ENCODE measurements at regions not wholly inside any gene's neighbourhood (a gene's known extent, or its start where the extent isn't known, plus 50 kb on each side); places are given as distances from the start of the nearest gene placed in this dataset.

- DNase-seq (ENCODE audit: insufficient read length, low spot score) = peak; percentile 75
- FAIRE-seq = peak; percentile 48
- TF ChIP-seq POLR2A (IDR thresholded peaks at IDR 0.05; ENCODE audit: low read depth, low read length) = no peak
Measured at GRCh38 chr3:194738254-194739093, 52.8 kb downstream of the FAM43A start.

GRCh38 chr3:194739498-194740284 is 54.0 kb downstream of the FAM43A start:
- FAIRE-seq = peak; percentile 23
- peak; percentile 46 for DNase-seq (ENCODE audit: insufficient read length, low spot score)
- TF ChIP-seq POLR2A (IDR thresholded peaks at IDR 0.05; ENCODE audit: low read depth, low read length) = no peak

- peak; percentile 94 for DNase-seq (ENCODE audit: insufficient read length, low spot score)
- TF ChIP-seq POLR2A (IDR thresholded peaks at IDR 0.05; ENCODE audit: low read depth, low read length) = no peak
- peak; percentile 78 for FAIRE-seq
Measured at GRCh38 chr3:194740859-194741491, 55.3 kb downstream of the FAM43A start.

GRCh38 chr3:194741916-194742315 is 56.2 kb downstream of the FAM43A start:
- DNase-seq (ENCODE audit: insufficient read length, low spot score) (no peak), FAIRE-seq (no peak)
- no peak for TF ChIP-seq POLR2A (IDR thresholded peaks at IDR 0.05; ENCODE audit: low read depth, low read length)

GRCh38 chr3:194744826-194745225 is 59.1 kb downstream of the FAM43A start:
- FAIRE-seq = no peak
- TF ChIP-seq POLR2A (IDR thresholded peaks at IDR 0.05; ENCODE audit: low read depth, low read length) = no peak
- no peak for DNase-seq (ENCODE audit: insufficient read length, low spot score)

- FAIRE-seq = no peak
- DNase-seq (ENCODE audit: insufficient read length, low spot score) = no peak
- TF ChIP-seq POLR2A (IDR thresholded peaks at IDR 0.05; ENCODE audit: low read depth, low read length) = no peak
Measured at GRCh38 chr3:194745422-194746184, 59.9 kb downstream of the FAM43A start.

GRCh38 chr3:194748225-194748624 is 62.5 kb downstream of the FAM43A start:
- DNase-seq (ENCODE audit: insufficient read length, low spot score) = no peak
- FAIRE-seq = no peak
- TF ChIP-seq POLR2A (IDR thresholded peaks at IDR 0.05; ENCODE audit: low read depth, low read length) = no peak

- no peak for FAIRE-seq
- no peak for DNase-seq (ENCODE audit: insufficient read length, low spot score)
- no peak for TF ChIP-seq POLR2A (IDR thresholded peaks at IDR 0.05; ENCODE audit: low read depth, low read length)
Measured at GRCh38 chr3:194749631-194750490, 64.2 kb downstream of the FAM43A start.

GRCh38 chr3:194750491-194750828 is 64.8 kb downstream of the FAM43A start:
- FAIRE-seq = no peak
- no peak for TF ChIP-seq POLR2A (IDR thresholded peaks at IDR 0.05; ENCODE audit: low read depth, low read length)

GRCh38 chr3:194755671-194756459 is 70.2 kb downstream of the FAM43A start:
- FAIRE-seq = no peak
- TF ChIP-seq POLR2A (IDR thresholded peaks at IDR 0.05; ENCODE audit: low read depth, low read length) = no peak
- DNase-seq (ENCODE audit: insufficient read length, low spot score) = no peak

More at GRCh38 chr3:194750491-194750828, 64.8 kb downstream of the FAM43A start:
- no peak for DNase-seq (ENCODE audit: insufficient read length, low spot score)

- TF ChIP-seq POLR2A (IDR thresholded peaks at IDR 0.05; ENCODE audit: low read depth, low read length) = no peak
- FAIRE-seq (no peak), DNase-seq (ENCODE audit: insufficient read length, low spot score) (no peak)
Measured at GRCh38 chr3:194756460-194756779, 70.7 kb downstream of the FAM43A start.

- DNase-seq (ENCODE audit: insufficient read length, low spot score) = no peak
- FAIRE-seq = no peak
- no peak for TF ChIP-seq POLR2A (IDR thresholded peaks at IDR 0.05; ENCODE audit: low read depth, low read length)
Measured at GRCh38 chr3:194756791-194757325, 71.2 kb downstream of the FAM43A start.
